Small intestine (tissue), 7 donors: ENCODE measurements at regions not wholly inside any gene's neighbourhood (a gene's known extent, or its start where the extent isn't known, plus 50 kb on each side); places are given as distances from the start of the nearest gene placed in this dataset.

Source experiments
- DNase-seq, 2 donors: peaks; one replicate each; pipeline versions ENCODE4 v3.0.0 to v3.0.0-alpha.2; 2013
- FAIRE-seq: peaks from 2 replicates; lab custom pipeline; 2012; peaks lifted over from hg19 to GRCh38; lab: Jason Lieb, UNC
- H3K27ac ChIP-seq, 3 donors: one replicate each; pipeline ENCODE4 v1.5.1; 2013; ENCODE audit warnings: low read length in 2 of 3, mild to moderate bottlenecking in 2 of 3, control low read depth in 1 of 3, inconsistent platforms in 1 of 3, low read depth in 1 of 3, moderate library complexity in 1 of 3
- H3K27me3 ChIP-seq, 3 donors: one replicate each; pipeline ENCODE4 v1.6.1; 2013; ENCODE audit warnings: low read length in 3 of 3, inconsistent platforms in 1 of 3; ENCODE audit not compliant: control insufficient read depth in 3 of 3, insufficient read depth in 3 of 3
- H3K36me3 ChIP-seq, 3 donors: one replicate each; pipeline ENCODE4 v1.6.1; 2013; ENCODE audit warnings: low read length in 3 of 3, inconsistent platforms in 1 of 3, low read depth in 1 of 3, mild to moderate bottlenecking in 1 of 3, moderate library complexity in 1 of 3; ENCODE audit not compliant: control insufficient read depth in 3 of 3, insufficient read depth in 2 of 3
- H3K4me1 ChIP-seq, 3 donors: one replicate each; pipeline ENCODE4 v1.6.1; 2013; ENCODE audit warnings: low read length in 2 of 3, inconsistent platforms in 1 of 3, low read depth in 1 of 3, mild to moderate bottlenecking in 1 of 3, moderate library complexity in 1 of 3; ENCODE audit not compliant: control insufficient read depth in 3 of 3, insufficient read depth in 2 of 3
- H3K4me3 ChIP-seq, 3 donors: one replicate each; pipeline ENCODE4 v1.5.1; 2013; ENCODE audit warnings: low read length in 3 of 3, control low read depth in 1 of 3, inconsistent platforms in 1 of 3, low read depth in 1 of 3, mild to moderate bottlenecking in 1 of 3, moderate library complexity in 1 of 3
- H3K9me3 ChIP-seq, 2 donors: one replicate each; pipeline ENCODE4 v1.6.1; 2013; ENCODE audit warnings: low read depth in 1 of 2, low read length in 1 of 2; ENCODE audit not compliant: control insufficient read depth in 2 of 2, insufficient read depth in 1 of 2
- WGBS, 3 donors: extraction: QIAGEN DNeasy Blood & Tissue Kit; methylation state at CpG; one replicate each; pipeline ENCODE4 v1.1.7; 2013; 5-methylcytosine and 5-hydroxymethylcytosine counted together
- donor health status: healthy with polysubstance abuse.
- donor health status: control.
- donor health status: control.
- donor health status: Bipolar disorder and iron deficiency.
- donor health status: healthy.

DNA sequence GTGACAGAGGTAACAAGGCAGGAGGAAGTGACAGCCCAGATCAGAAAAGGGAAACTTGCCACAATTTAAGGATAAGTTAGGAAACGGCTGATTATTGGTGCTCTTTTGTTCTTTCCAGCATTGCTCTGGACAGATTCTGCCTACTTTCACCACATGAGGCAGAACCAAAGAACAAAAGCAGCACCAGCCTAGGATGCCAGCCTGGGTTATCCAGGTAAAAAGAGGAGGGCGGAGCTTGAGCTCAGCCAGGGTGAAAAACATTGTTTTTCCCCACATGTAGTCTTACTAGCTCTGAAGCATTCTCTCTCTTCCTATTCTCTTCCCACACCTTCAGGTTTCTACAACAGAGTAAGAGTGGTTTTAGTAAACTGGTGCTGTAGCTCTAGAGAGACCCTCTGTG is 300.5 kb downstream of the TMX3 start:
- FAIRE-seq (no peak), DNase-seq (no peak)
- no peaks in the 10 kb centered on the region for H3K9me3 ChIP-seq
- no peaks in the 10 kb centered on the region for H3K4me1 ChIP-seq
- H3K27ac ChIP-seq = no peak overlapping the region
- no peak overlapping the region for H3K4me3 ChIP-seq
- H3K36me3 ChIP-seq = no peaks in the 10 kb centered on the region
- H3K27me3 ChIP-seq = no peaks in the 10 kb centered on the region
- 65 to 73% (median 73%) methylated on average over 2 of the region's 2 CpGs for WGBS, 3 donors

DNA sequence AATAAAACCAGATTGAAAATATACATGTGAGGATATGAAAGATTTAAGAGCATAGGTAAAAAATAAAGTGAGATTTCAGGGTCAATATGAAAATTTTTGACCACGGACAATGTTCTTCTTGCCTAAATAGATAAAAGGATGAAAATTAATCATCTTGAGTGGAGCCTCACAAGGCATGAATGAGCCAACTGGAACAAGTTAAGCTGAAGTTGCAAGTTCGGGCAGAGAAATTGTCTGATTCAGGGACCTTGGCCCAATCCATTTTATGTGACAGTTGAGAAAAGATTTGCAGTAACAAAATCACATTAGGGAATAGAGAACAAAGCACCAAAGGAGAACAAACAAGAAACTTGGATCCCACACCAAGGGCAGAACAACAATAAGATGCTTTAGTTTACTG is 305.3 kb downstream of the TMX3 start:
- H3K27ac ChIP-seq = no peak overlapping the region
- no peaks in the 10 kb centered on the region for H3K9me3 ChIP-seq
- no peak for DNase-seq
- no peak overlapping the region for H3K4me3 ChIP-seq
- no peaks in the 10 kb centered on the region for H3K36me3 ChIP-seq
- no peak for FAIRE-seq
- WGBS, 3 donors = 62 to 78% (median 77%) methylated on average over 2 of the region's 2 CpGs
- H3K27me3 ChIP-seq = no peaks in the 10 kb centered on the region
- no peaks in the 10 kb centered on the region for H3K4me1 ChIP-seq

DNA sequence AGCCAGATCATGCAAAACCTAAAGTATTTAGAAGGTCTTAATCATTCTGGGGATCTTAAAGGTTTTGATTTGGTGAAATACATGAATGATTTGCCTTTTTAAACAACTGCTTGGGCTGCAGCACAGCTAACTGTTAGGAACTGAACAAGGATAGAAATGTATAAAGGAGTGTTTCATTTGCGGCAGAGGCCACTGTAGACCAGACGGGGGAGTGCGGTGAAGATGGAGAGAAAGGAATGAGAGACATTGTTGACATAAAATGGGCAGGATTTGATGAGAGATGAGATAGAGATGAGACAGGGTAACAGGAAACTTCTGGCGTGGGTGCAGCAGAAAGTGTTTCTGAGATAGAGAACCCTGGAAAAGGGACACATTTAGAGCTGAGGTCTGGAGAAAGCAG is 308.1 kb downstream of the TMX3 start:
- Histone ChIP-seq H3K27me3 (no peaks in the 10 kb centered on the region), H3K36me3 (no peaks in the 10 kb centered on the region), H3K9me3 (no peaks in the 10 kb centered on the region), H3K27ac (no peak overlapping the region), H3K4me3 (no peak overlapping the region), H3K4me1 (no peaks in the 10 kb centered on the region)
- FAIRE-seq = no peak
- WGBS, 3 donors = 67 to 73% (median 67%) methylated on average over 4 of the region's 4 CpGs
- no peak for DNase-seq

DNA sequence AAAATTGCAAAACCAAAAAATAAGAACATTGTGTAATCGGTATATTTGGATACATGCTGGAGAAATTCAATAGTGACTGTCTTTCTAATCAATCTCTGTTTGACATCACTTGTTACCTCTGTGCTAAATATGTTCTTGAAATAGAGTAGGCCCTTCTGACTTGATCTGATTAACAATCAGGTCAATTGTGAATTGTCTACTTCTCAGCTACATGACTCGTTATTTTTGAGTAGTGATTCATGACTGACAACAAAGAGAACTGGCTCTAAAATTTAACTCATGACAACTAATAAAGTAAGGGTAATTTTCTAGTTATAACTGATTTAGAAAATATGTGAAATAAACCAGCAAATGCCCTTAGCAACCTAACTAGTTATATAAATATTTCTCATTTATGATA is 312.1 kb downstream of the TMX3 start:
- 61 to 77% (median 62%) methylated on average over 2 of the region's 2 CpGs for WGBS, 3 donors
- Histone ChIP-seq H3K4me1 (no peaks in the 10 kb centered on the region), H3K27ac (no peak overlapping the region), H3K9me3 (no peaks in the 10 kb centered on the region), H3K27me3 (no peaks in the 10 kb centered on the region), H3K36me3 (no peaks in the 10 kb centered on the region), H3K4me3 (no peak overlapping the region)
- no peak for FAIRE-seq
- DNase-seq = no peak

DNA sequence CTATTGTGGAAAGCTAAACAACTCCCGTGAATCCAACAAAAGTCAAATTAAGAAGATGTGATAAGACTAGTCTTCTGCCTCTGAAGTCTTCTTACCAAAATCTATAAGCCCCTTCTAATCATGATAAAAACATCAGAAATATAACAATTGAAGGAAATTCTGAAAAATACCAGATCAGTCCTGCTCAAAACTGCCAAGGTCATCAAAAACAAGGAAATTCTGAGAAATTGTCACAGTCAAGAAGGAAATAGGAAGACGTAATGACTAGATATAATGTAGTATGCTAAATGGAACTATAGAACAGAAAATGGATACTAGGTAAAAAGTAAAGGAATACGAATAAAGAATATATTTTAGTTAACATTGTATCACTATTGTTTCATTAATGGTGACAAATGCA is 314.0 kb downstream of the TMX3 start:
- WGBS, 3 donors = 81 to 90% (median 86%) methylated on average over 3 of the region's 3 CpGs
- Histone ChIP-seq H3K27ac (no peak overlapping the region), H3K4me1 (no peaks in the 10 kb centered on the region), H3K36me3 (no peaks in the 10 kb centered on the region), H3K4me3 (no peak overlapping the region), H3K9me3 (no peaks in the 10 kb centered on the region), H3K27me3 (no peaks in the 10 kb centered on the region)
- FAIRE-seq (no peak), DNase-seq (no peak)

DNA sequence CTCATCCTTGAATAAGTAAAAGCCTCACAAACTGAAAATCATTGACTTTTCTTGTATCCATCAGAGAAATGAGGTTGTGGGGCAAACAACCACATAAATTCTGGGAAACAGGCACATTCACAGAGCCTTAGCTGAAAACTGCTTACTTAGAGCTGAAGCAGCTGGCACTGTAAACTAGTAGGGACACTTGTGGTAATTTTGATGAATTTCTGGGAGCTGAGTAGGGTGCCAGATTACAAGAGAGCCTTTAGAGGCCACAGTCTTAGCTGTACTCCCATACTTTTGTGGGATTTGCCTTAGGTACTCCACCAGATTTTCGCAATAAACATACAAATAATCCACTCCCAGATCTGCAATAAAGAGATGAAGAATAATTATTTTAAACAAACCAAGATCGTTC is 315.2 kb downstream of the TMX3 start:
- Histone ChIP-seq H3K4me3 (no peak overlapping the region), H3K4me1 (no peaks in the 10 kb centered on the region), H3K27ac (no peak overlapping the region), H3K36me3 (no peaks in the 10 kb centered on the region), H3K27me3 (no peaks in the 10 kb centered on the region), H3K9me3 (no peaks in the 10 kb centered on the region)
- no peak for FAIRE-seq
- DNase-seq = no peak
- 67 to 79% (median 69%) methylated on average over 2 of the region's 2 CpGs for WGBS, 3 donors

DNA sequence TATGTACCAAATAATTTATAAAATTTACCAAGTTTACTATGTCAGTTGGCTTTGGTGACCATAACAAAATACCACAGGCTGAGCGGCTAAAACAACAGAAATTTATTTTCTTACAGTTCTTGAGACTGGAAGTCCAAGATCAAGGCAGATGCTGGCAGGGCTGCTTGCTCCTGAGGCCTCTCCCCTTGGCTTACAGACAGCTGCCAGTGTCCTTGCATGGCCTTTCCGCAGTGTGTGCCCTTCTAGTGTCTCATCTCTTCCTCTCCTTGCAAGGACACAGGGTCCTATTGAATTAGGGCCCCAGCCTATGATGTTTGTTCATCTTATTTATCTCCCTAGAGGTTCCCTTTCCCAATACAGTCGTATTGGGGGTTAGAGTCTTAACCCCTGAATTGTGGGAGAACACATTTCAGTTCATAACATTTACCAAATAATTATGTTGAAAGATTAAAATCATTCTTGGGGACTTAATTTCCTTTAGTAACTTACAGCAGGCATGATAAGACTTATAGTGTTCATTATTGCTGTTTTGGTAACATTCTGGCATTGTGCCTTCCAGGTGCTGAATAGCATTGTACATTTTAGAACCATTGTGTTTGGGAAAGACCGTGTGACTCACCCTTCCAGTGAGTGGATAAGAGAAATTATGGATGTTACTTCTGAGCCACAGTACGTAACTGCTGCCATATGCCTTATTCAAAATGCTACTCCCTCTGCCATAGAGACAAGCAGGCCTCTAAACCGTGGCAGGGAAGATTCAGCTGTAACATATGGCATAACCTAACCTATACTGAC is 317.5 kb downstream of the TMX3 start:
- DNase-seq (no peak), FAIRE-seq (no peak)
- no peaks in the 10 kb centered on the region for H3K27me3 ChIP-seq
- H3K27ac ChIP-seq = no peak overlapping the region
- no peaks in the 10 kb centered on the region for H3K4me1 ChIP-seq
- no peak overlapping the region for H3K4me3 ChIP-seq
- 55 to 70% (median 64%) methylated on average over 6 of the region's 6 CpGs for WGBS, 3 donors
- no peaks in the 10 kb centered on the region for H3K36me3 ChIP-seq
- no peaks in the 10 kb centered on the region for H3K9me3 ChIP-seq

DNA sequence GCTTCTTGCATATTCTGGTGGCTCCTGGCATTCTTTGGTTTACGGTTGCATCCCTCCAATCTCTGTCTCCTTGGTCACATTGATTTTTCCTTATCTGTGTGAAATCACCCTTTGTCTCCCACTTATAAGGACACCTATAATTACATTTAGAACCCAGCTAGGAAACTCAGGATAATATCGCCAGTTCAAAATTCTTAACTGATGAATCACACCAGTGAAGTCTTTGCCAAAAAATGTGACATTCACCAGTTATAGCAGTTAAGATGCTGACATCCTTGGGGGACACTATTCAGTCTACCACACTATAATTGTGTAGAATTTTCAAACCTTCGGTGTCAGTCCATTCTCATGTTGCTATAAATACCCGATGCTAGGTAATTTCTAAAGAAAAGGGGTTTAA is 320.2 kb downstream of the TMX3 start:
- FAIRE-seq (no peak), DNase-seq (no peak)
- Histone ChIP-seq H3K27ac (no peak overlapping the region), H3K9me3 (no peaks in the 10 kb centered on the region), H3K4me3 (no peak overlapping the region), H3K4me1 (no peaks in the 10 kb centered on the region), H3K27me3 (no peaks in the 10 kb centered on the region), H3K36me3 (no peaks in the 10 kb centered on the region)
- 62 to 79% (median 71%) methylated on average over 4 of the region's 4 CpGs for WGBS, 3 donors

DNA sequence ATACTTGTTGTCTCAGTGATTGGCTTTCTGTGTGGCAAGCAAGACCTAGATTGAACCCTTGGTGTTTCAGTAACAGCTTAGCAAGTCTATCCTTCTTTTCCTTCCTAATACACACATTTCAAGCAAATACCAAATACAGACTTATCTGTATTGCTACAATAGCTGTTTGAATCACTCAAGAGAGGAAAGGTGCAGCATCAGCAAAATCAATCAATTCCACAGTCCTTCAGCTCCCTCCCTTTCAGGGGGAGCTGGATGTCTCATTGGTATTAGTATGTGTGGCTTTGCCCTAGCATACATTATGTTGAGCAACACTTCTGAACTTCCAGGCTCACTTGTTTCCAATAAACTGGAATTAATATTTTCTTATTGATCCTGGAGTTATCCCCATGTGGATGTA is 323.1 kb downstream of the TMX3 start:
- H3K4me3 ChIP-seq = no peak overlapping the region
- DNase-seq (no peak), FAIRE-seq (no peak)
- no peak overlapping the region for H3K27ac ChIP-seq
- H3K9me3 ChIP-seq = no peaks in the 10 kb centered on the region
- no peaks in the 10 kb centered on the region for H3K27me3 ChIP-seq
- no peaks in the 10 kb centered on the region for H3K36me3 ChIP-seq
- H3K4me1 ChIP-seq = no peaks in the 10 kb centered on the region
